ENCODE measurements at regions not wholly inside any gene's neighbourhood (a gene's known extent, or its start where the extent isn't known, plus 50 kb on each side); places are given as distances from the start of the nearest gene placed in this dataset.

DNA sequence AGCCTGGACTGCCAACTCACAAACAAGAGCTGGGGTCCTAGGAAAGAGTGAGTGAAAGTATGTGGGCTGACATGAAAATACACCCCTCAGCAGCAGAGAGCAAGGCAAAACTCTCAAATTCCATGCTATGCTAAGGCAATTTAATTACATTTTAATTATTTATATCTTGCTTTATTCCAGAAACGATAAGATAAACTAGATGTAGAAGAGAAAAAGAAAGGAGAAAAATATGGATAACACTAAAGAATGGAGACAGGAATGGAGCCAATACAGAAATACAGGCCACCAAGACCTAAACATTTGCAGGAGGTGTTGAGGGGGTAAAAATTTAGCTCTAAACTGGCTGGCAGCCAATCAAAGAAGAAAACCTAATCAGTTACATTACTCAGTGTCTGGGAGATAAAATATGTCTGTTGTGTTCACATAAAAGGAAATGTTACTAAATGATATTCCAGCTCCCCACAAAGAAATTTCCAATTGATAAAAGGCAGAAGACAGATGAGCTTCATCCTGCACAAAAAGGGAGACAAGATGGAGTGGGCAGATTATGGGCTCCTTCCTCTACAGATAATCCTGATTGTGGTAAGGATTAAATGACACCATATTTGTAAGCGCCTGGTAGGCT, 223.5 kb upstream of the BLID start:
- TF ChIP-seq POLR2A (IDR thresholded peaks at IDR 0.05) (no peak), CTCF (IDR thresholded peaks at IDR 0.05) (no peak)

All from adrenal gland (tissue), 5 donors.